ENCODE measurements at regions not wholly inside any gene's neighbourhood (a gene's known extent, or its start where the extent isn't known, plus 50 kb on each side); places are given as distances from the start of the nearest gene placed in this dataset.

DNA sequence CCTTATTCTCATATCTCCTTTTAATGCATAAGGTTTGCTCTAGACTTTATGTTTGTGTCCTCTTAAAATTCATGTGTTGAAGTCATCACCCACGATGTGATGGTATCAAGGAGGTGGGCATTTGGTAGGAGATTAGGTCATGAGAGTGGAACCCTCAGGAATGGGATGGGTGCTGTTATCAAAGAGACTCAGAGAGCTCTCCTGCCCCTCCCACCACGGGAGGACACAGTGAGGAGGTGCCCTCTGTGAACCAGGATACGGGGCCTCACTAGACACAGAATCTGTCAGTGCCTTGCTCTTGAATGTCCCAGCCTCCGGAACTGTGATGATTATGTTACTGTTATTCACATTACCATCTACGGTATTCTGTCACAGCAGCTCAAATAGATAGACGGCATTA, 359.0 kb downstream of the IRX1 start:
- intact Hi-C loops (cut with micrococcal nuclease): no loop called here
- DNase-seq (ENCODE audit: low read depth, low spot score) (no peak), FAIRE-seq (no peak)
- no peak for TF ChIP-seq MYC (IDR thresholded peaks at IDR 0.05; ENCODE audit: low read depth, low read length)
- TF ChIP-seq JUN (IDR thresholded peaks at IDR 0.05; ENCODE audit: borderline replicate concordance, insufficient read depth, insufficient read length, low read depth): no peak
- TF ChIP-seq EZH2 (IDR thresholded peaks at IDR 0.05; ENCODE audit: borderline replicate concordance, low read depth, low read length, severe bottlenecking): no peak
- no peak for TF ChIP-seq GATA2 (IDR thresholded peaks at IDR 0.05; ENCODE audit: insufficient read depth, insufficient read length, low read depth, low read length)
- TF ChIP-seq, protein P1, sequence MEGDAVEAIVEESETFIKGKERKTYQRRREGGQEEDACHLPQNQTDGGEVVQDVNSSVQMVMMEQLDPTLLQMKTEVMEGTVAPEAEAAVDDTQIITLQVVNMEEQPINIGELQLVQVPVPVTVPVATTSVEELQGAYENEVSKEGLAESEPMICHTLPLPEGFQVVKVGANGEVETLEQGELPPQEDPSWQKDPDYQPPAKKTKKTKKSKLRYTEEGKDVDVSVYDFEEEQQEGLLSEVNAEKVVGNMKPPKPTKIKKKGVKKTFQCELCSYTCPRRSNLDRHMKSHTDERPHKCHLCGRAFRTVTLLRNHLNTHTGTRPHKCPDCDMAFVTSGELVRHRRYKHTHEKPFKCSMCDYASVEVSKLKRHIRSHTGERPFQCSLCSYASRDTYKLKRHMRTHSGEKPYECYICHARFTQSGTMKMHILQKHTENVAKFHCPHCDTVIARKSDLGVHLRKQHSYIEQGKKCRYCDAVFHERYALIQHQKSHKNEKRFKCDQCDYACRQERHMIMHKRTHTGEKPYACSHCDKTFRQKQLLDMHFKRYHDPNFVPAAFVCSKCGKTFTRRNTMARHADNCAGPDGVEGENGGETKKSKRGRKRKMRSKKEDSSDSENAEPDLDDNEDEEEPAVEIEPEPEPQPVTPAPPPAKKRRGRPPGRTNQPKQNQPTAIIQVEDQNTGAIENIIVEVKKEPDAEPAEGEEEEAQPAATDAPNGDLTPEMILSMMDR (IDR thresholded peaks at IDR 0.05; ENCODE audit: extremely low read depth in 1 of 2, insufficient read depth in 1 of 2, low read depth in 1 of 2, low read length in 2 of 2): no peak
- TF ChIP-seq, protein P2, sequence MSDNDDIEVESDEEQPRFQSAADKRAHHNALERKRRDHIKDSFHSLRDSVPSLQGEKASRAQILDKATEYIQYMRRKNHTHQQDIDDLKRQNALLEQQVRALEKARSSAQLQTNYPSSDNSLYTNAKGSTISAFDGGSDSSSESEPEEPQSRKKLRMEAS (IDR thresholded peaks at IDR 0.05; ENCODE audit: insufficient read depth, insufficient read length): no peak
- no peak for TF ChIP-seq POLR2A (IDR thresholded peaks at IDR 0.05; ENCODE audit: low read depth, low read length)
- no peak for TF ChIP-seq FOS (IDR thresholded peaks at IDR 0.05; ENCODE audit: borderline replicate concordance, insufficient read depth, low read length)
- no peak for TF ChIP-seq POLR2AphosphoS5 (IDR thresholded peaks at IDR 0.05; ENCODE audit: insufficient read depth, low read depth, low read length)
- H3K27ac ChIP-seq (ENCODE audit: insufficient read depth, low read depth, low read length): no peak overlapping the region
- no peak overlapping the region for H3K4me3 ChIP-seq (replicated peaks in 1 of 3; ENCODE audit: insufficient read depth in 1 of 3, low read depth in 1 of 3, low read length in 3 of 3)
- no peak overlapping the region for H2AFZ ChIP-seq (ENCODE audit: low read depth, low read length)
- no peaks in the 10 kb centered on the region for H3K9me1 ChIP-seq (replicated peaks; ENCODE audit: control insufficient read depth, extremely low read depth, insufficient read depth, low read length)
- no peaks in the 10 kb centered on the region for H3K36me3 ChIP-seq (ENCODE audit: control insufficient read depth in 2 of 2, extremely low read depth in 1 of 2, insufficient read depth in 2 of 2, low read length in 2 of 2)
- no TSS peak for BruUV-seq (replicated peaks)
- dilution Hi-C loops (cut with MboI; ENCODE audit: extremely low pct_ligation_motif_present, low sequenced_read_pairs): no loop called here
- peaks cover 2% of the 10 kb centered on the region for H3K9me3 ChIP-seq (replicated peaks; ENCODE audit: control insufficient read depth, insufficient read depth, low read length)
- ChIA-PET POLR2A (no interaction called here), CTCF (no interaction called here)
- H3K4me2 ChIP-seq (ENCODE audit: insufficient read depth, low read length): no peak overlapping the region
- H3K27me3 ChIP-seq (ENCODE audit: control insufficient read depth in 2 of 2, insufficient read depth in 2 of 2, low read length in 2 of 2): no peaks in the 10 kb centered on the region
- H4K20me1 ChIP-seq (replicated peaks; ENCODE audit: control insufficient read depth, extremely low read depth, insufficient read depth, low read length): no peaks in the 10 kb centered on the region
- no peak overlapping the region for H3K9ac ChIP-seq (replicated peaks; ENCODE audit: extremely low read depth, insufficient read depth, low read length)
- H3K4me1 ChIP-seq (ENCODE audit: control insufficient read depth, extremely low read depth, insufficient read depth, low read length): no peaks in the 10 kb centered on the region
- no peaks in the 10 kb centered on the region for H3K79me2 ChIP-seq (ENCODE audit: control insufficient read depth, insufficient read depth, low read length)
